WTC11 (cell line): ENCODE measurements at regions not wholly inside any gene's neighbourhood (a gene's known extent, or its start where the extent isn't known, plus 50 kb on each side); places are given as distances from the start of the nearest gene placed in this dataset.

ENCODE experiments used
- ATAC-seq: fragments of 200-7000 bp; cut with Tn5 transposase; 2 replicates; pipeline ENCODE4 v1.10.0; 2021; ENCODE audit warnings: mild to moderate bottlenecking, moderate library complexity
- CTCF ChIA-PET: fragments of 300-600 bp; sonication (Branson Sonifier 250); formaldehyde crosslinking; loops from one replicate; lab custom pipeline; 2021; ENCODE audit warnings: antibody characterized with exemption; lab: Charles Lee
- POLR2A ChIA-PET: fragments of 350-600 bp; sonication (Branson Sonifier 250); formaldehyde crosslinking; loops from one replicate; lab custom pipeline; 2021; ENCODE audit warnings: antibody characterized with exemption; lab: Charles Lee
- DNase-seq: peaks from one replicate; pipeline ENCODE4 v3.0.0; 2021; ENCODE audit warnings: low spot score
- H3K27ac Mint-ChIP-seq: 2 replicates; pipeline ENCODE4 v1.8.0; 2021; ENCODE audit warnings: mixed read lengths
- H3K27me3 Mint-ChIP-seq: 2 replicates; pipeline ENCODE4 v1.8.0; 2021; ENCODE audit warnings: low read depth, mild to moderate bottlenecking, moderate library complexity, mixed read lengths
- H3K36me3 Mint-ChIP-seq: 2 replicates; pipeline ENCODE4 v1.8.0; 2021; ENCODE audit warnings: mixed read lengths
- H3K4me1 Mint-ChIP-seq: 2 replicates; pipeline ENCODE4 v1.8.0; 2022; ENCODE audit warnings: mixed read lengths
- H3K4me3 Mint-ChIP-seq: 2 replicates; pipeline ENCODE4 v1.8.0; 2021; ENCODE audit warnings: mild to moderate bottlenecking, moderate library complexity, mixed read lengths
- H3K9me3 Mint-ChIP-seq: 2 replicates; pipeline ENCODE4 v1.8.0; 2021; ENCODE audit warnings: mixed read lengths
- ATF6 ChIP-seq: sonication (generic); formaldehyde crosslinking; IDR thresholded peaks from 2 replicates; pipeline ENCODE4 v1.8.1; 2023; ENCODE audit warnings: mild to moderate bottlenecking, missing genetic modification reagents
- CREM ChIP-seq: sonication (generic); formaldehyde crosslinking; IDR thresholded peaks from 2 replicates; pipeline ENCODE4 v1.8.1; 2022; ENCODE audit warnings: mild to moderate bottlenecking, missing genetic modification reagents, moderate library complexity
- ETV6 ChIP-seq: sonication (generic); formaldehyde crosslinking; IDR thresholded peaks from 2 replicates; pipeline ENCODE4 v1.8.1; 2022; ENCODE audit warnings: mild to moderate bottlenecking, missing genetic modification reagents
- FOXJ3 ChIP-seq: sonication (generic); formaldehyde crosslinking; IDR thresholded peaks from 2 replicates; pipeline ENCODE4 v1.9.0; 2021; ENCODE audit warnings: missing genetic modification reagents, mild to moderate bottlenecking, borderline replicate concordance
- GTF2I ChIP-seq: fragments of 250-450 bp; sonication (Bioruptor Pico); conservative IDR thresholded peaks from 2 replicates; pipeline ENCODE4 v1.4.0; 2021; ENCODE audit warnings: mild to moderate bottlenecking
- HMGA2 ChIP-seq: fragments of 250-450 bp; sonication (Bioruptor Pico); IDR thresholded peaks from 2 replicates; pipeline ENCODE4 v1.4.0; 2021; ENCODE audit warnings: mild to moderate bottlenecking, moderate library complexity
- JAZF1 ChIP-seq: fragments of 250-450 bp; sonication (Bioruptor Pico); IDR thresholded peaks from 2 replicates; pipeline ENCODE4 v1.9.0; 2021; ENCODE audit warnings: moderate library complexity, mild to moderate bottlenecking, inconsistent platforms
- MAX ChIP-seq: sonication (generic); formaldehyde crosslinking; IDR thresholded peaks from 2 replicates; pipeline ENCODE4 v1.8.0; 2022; ENCODE audit warnings: mild to moderate bottlenecking, missing genetic modification reagents
- NR2C2 ChIP-seq: sonication (generic); formaldehyde crosslinking; IDR thresholded peaks from 2 replicates; pipeline ENCODE4 v1.8.0; 2022; ENCODE audit warnings: mild to moderate bottlenecking, missing genetic modification reagents
- NR3C1 ChIP-seq: sonication (generic); formaldehyde crosslinking; conservative IDR thresholded peaks from 2 replicates; pipeline ENCODE4 v1.8.1; 2023; ENCODE audit warnings: low read depth, mild to moderate bottlenecking, missing genetic modification reagents
- PRDM15 ChIP-seq: sonication (generic); formaldehyde crosslinking; IDR thresholded peaks from 2 replicates; pipeline ENCODE4 v1.8.0; 2022; ENCODE audit warnings: missing genetic modification reagents
- PREB ChIP-seq: sonication (generic); formaldehyde crosslinking; IDR thresholded peaks from 2 replicates; pipeline ENCODE4 v1.8.1; 2022; ENCODE audit warnings: mild to moderate bottlenecking, missing genetic modification reagents, moderate library complexity, borderline replicate concordance
- TEAD1 ChIP-seq: sonication (generic); formaldehyde crosslinking; IDR thresholded peaks from 2 replicates; pipeline ENCODE4 v1.8.0; 2022; ENCODE audit warnings: mild to moderate bottlenecking, missing genetic modification reagents
- USF1 ChIP-seq: sonication (generic); formaldehyde crosslinking; IDR thresholded peaks from 2 replicates; pipeline ENCODE4 v1.8.0; 2022; ENCODE audit warnings: mild to moderate bottlenecking, missing genetic modification reagents
- USF2 ChIP-seq: sonication (generic); formaldehyde crosslinking; IDR thresholded peaks from 2 replicates; pipeline ENCODE4 v1.8.1; 2023; ENCODE audit warnings: mild to moderate bottlenecking, missing genetic modification reagents, moderate library complexity
- ZBTB21 ChIP-seq: sonication (generic); formaldehyde crosslinking; IDR thresholded peaks from 2 replicates; pipeline ENCODE4 v1.8.1; 2023; ENCODE audit warnings: mild to moderate bottlenecking, missing genetic modification reagents, borderline replicate concordance
- ZNF121 ChIP-seq: sonication (generic); formaldehyde crosslinking; IDR thresholded peaks from 2 replicates; pipeline ENCODE4 v1.8.0; 2023; ENCODE audit warnings: missing genetic modification reagents
- ZNF138 ChIP-seq: sonication (generic); formaldehyde crosslinking; conservative IDR thresholded peaks from 2 replicates; pipeline ENCODE4 v1.8.1; 2022; ENCODE audit warnings: mild to moderate bottlenecking, moderate library complexity, missing genetic modification reagents
- ZNF396 ChIP-seq: fragments of 250-450 bp; sonication (Bioruptor Pico); IDR thresholded peaks from 2 replicates; pipeline ENCODE4 v1.8.0; 2021; ENCODE audit warnings: mild to moderate bottlenecking, moderate library complexity, borderline replicate concordance
- ZNF416 ChIP-seq: fragments of 250-450 bp; sonication (Bioruptor Pico); IDR thresholded peaks from 2 replicates; pipeline ENCODE4 v1.9.0; 2021; ENCODE audit warnings: mild to moderate bottlenecking, inconsistent platforms
- ZNF512 ChIP-seq: sonication (generic); formaldehyde crosslinking; IDR thresholded peaks from 2 replicates; pipeline ENCODE4 v1.8.1; 2022; ENCODE audit warnings: missing genetic modification reagents, borderline replicate concordance
- TF ChIP-seq, protein P1 (sequence below): sonication (generic); formaldehyde crosslinking; conservative IDR thresholded peaks from 2 replicates; pipeline ENCODE4 v1.8.1; 2022; ENCODE audit warnings: mild to moderate bottlenecking, missing genetic modification reagents
- TF ChIP-seq, protein P2 (sequence below): sonication (generic); formaldehyde crosslinking; IDR thresholded peaks from 2 replicates; pipeline ENCODE4 v1.8.1; 2023; ENCODE audit warnings: mild to moderate bottlenecking, missing genetic modification reagents, moderate library complexity

- POLR2A ChIA-PET, result no interaction called here
- TF ChIP-seq ZNF121 (CRISPR knock-in tag), result no peak
- no peak for TF ChIP-seq ZNF416 (CRISPR knock-in tag)
- TF ChIP-seq PREB (CRISPR knock-in tag), result no peak
- TF ChIP-seq CREM (CRISPR knock-in tag), result no peak
- TF ChIP-seq ATF6 (CRISPR knock-in tag), result no peak
- no peak for TF ChIP-seq TEAD1 (CRISPR knock-in tag)
- TF ChIP-seq NR2C2 (CRISPR knock-in tag), result no peak
- TF ChIP-seq FOXJ3 (CRISPR knock-in tag), result no peak
- TF ChIP-seq, protein P1, sequence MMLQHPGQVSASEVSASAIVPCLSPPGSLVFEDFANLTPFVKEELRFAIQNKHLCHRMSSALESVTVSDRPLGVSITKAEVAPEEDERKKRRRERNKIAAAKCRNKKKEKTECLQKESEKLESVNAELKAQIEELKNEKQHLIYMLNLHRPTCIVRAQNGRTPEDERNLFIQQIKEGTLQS (CRISPR knock-in tag), result no peak
- TF ChIP-seq JAZF1 (CRISPR knock-in tag), result no peak
- no peak for TF ChIP-seq ZNF138
- TF ChIP-seq NR3C1 (CRISPR knock-in tag), result no peak
- no peak for TF ChIP-seq USF2 (CRISPR knock-in tag)
- TF ChIP-seq, protein P2, sequence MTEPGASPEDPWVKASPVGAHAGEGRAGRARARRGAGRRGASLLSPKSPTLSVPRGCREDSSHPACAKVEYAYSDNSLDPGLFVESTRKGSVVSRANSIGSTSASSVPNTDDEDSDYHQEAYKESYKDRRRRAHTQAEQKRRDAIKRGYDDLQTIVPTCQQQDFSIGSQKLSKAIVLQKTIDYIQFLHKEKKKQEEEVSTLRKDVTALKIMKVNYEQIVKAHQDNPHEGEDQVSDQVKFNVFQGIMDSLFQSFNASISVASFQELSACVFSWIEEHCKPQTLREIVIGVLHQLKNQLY, result no peak
- no peak for TF ChIP-seq ZNF512
- TF ChIP-seq ETV6 (CRISPR knock-in tag), result no peak
- TF ChIP-seq GTF2I (CRISPR knock-in tag), result no peak
- no peak for TF ChIP-seq USF1 (CRISPR knock-in tag)
- TF ChIP-seq, all 79 proteins: peak for 0
- CTCF ChIA-PET, result no interaction called here
- H3K27me3 Mint-ChIP-seq, result no peaks in the 10 kb centered on the region; the same call in 1 of the 2 replicates
- no peaks in the 10 kb centered on the region for H3K4me1 Mint-ChIP-seq
- H3K9me3 Mint-ChIP-seq, result no peaks in the 10 kb centered on the region
- DNase-seq, result no peak
- ATAC-seq, result no peak
- H3K4me3 Mint-ChIP-seq, result no peak overlapping the region
- no peak overlapping the region for H3K27ac Mint-ChIP-seq
- H3K36me3 Mint-ChIP-seq, result no peaks in the 10 kb centered on the region
Observed at GRCh38 chr7:35314354-35314753, 60.5 kb upstream of the TBX20 start.

- ATAC-seq, result no peak
- no peak for TF ChIP-seq GTF2I (CRISPR knock-in tag)
- no peak for TF ChIP-seq ZBTB21 (CRISPR knock-in tag)
- no peak for TF ChIP-seq ATF6 (CRISPR knock-in tag)
- TF ChIP-seq PRDM15 (CRISPR knock-in tag), result no peak
- TF ChIP-seq ZNF396 (CRISPR knock-in tag), result no peak
- TF ChIP-seq MAX (CRISPR knock-in tag), result no peak
- TF ChIP-seq HMGA2 (CRISPR knock-in tag), result no peak
Observed at GRCh38 chr7:35313575-35313974, 59.7 kb upstream of the TBX20 start.

More at GRCh38 chr7:35313575-35313974, 59.7 kb upstream of the TBX20 start:
- POLR2A ChIA-PET, result no interaction called here
- H3K27me3 Mint-ChIP-seq, result no peaks in the 10 kb centered on the region; the same call in 1 of the 2 replicates
- H3K9me3 Mint-ChIP-seq, result no peaks in the 10 kb centered on the region
- H3K27ac Mint-ChIP-seq, result no peak overlapping the region
- no peaks in the 10 kb centered on the region for H3K36me3 Mint-ChIP-seq
- DNase-seq, result no peak
- no peaks in the 10 kb centered on the region for H3K4me1 Mint-ChIP-seq
- CTCF ChIA-PET, result interaction anchor here (0.6 kb wide), 1 partner anchor 58 kb away, joined by 3 read pairs; no protein-coding TSS in a partner anchor
- H3K4me3 Mint-ChIP-seq, result no peak overlapping the region
